HEK293 (cell line): ENCODE measurements at regions not wholly inside any gene's neighbourhood (a gene's known extent, or its start where the extent isn't known, plus 50 kb on each side); places are given as distances from the start of the nearest gene placed in this dataset.

Experiments used
- CTCF ChIA-PET: fragments of 350-600 bp; formaldehyde crosslinking; extraction: SDS; loops from one replicate; lab custom pipeline; 2021; ENCODE audit warnings: antibody characterized with exemption; lab: Yijun Ruan, JAX
- POLR2A ChIA-PET: fragments of 300-600 bp; formaldehyde crosslinking; extraction: SDS; loops from one replicate; lab custom pipeline; 2020; ENCODE audit warnings: antibody characterized with exemption, inconsistent platforms; lab: Yijun Ruan, JAX
- H3K27ac ChIP-seq: fragments of 200-500 bp; sonication (Bioruptor generic); 2 replicates; pipeline ENCODE4 v1.5.1; 2014; ENCODE audit warnings: low read depth, low read length, control low read depth, inconsistent platforms; ENCODE audit errors: extremely low read depth
- H3K36me3 ChIP-seq, 2 experiments: fragments of 200-500 bp in 1 of 2; sonication (Bioruptor generic) in 1 of 2; 1 replicate in 1 of 2; 2 replicates in 1 of 2; pipeline ENCODE4 v1.5.1; 2014 to 2017; ENCODE audit warnings: inconsistent platforms in 2 of 2, low read length in 2 of 2; ENCODE audit not compliant: control insufficient read depth in 2 of 2, insufficient read depth in 1 of 2
- H3K4me1 ChIP-seq: fragments of 200-500 bp; sonication (Bioruptor generic); 2 replicates; pipeline ENCODE4 v1.5.1; 2014; ENCODE audit warnings: mild to moderate bottlenecking, low read length, inconsistent platforms; ENCODE audit not compliant: control insufficient read depth, insufficient read depth
- H3K4me3 ChIP-seq: 2 replicates; pipeline ENCODE4 v1.5.1; 2011; ENCODE audit warnings: low read depth, mild to moderate bottlenecking, control low read depth, low read length, moderate library complexity
- H3K9me3 ChIP-seq: fragments of 200-500 bp; sonication (Bioruptor generic); 2 replicates; pipeline ENCODE4 v1.5.1; 2014; ENCODE audit warnings: low read depth, low read length, inconsistent platforms; ENCODE audit not compliant: control insufficient read depth, insufficient read depth
- GLI4 ChIP-seq: fragments of 450-650 bp; formaldehyde crosslinking; IDR thresholded peaks from 2 replicates; pipeline ENCODE4 v1.5.1; 2016; ENCODE audit warnings: missing biosample characterization, missing genetic modification characterization
- HOXC10 ChIP-seq: sonication (generic); formaldehyde crosslinking; IDR thresholded peaks from 2 replicates; pipeline ENCODE4 v1.8.1; 2023; ENCODE audit warnings: mild to moderate bottlenecking, missing genetic modification reagents
- INSM2 ChIP-seq: fragments of 450-650 bp; formaldehyde crosslinking; IDR thresholded peaks from 2 replicates; pipeline ENCODE4 v1.5.1; 2016; ENCODE audit warnings: missing biosample characterization, missing genetic modification characterization
- KLF7 ChIP-seq: fragments of 450-650 bp; formaldehyde crosslinking; IDR thresholded peaks from 2 replicates; pipeline ENCODE4 v1.5.1; 2016; ENCODE audit warnings: missing biosample characterization, missing genetic modification characterization, borderline replicate concordance
- PRDM6 ChIP-seq: fragments of 450-650 bp; formaldehyde crosslinking; IDR thresholded peaks from 2 replicates; pipeline ENCODE4 v1.5.1; 2017; ENCODE audit warnings: missing biosample characterization, missing genetic modification characterization
- ZBTB11 ChIP-seq: fragments of 450-650 bp; formaldehyde crosslinking; conservative IDR thresholded peaks from 2 replicates; pipeline ENCODE4 v1.5.1; 2016; ENCODE audit warnings: low read depth, missing biosample characterization, missing genetic modification characterization
- ZFP41 ChIP-seq: fragments of 450-650 bp; formaldehyde crosslinking; IDR thresholded peaks from 2 replicates; pipeline ENCODE4 v1.5.1; 2016; ENCODE audit warnings: missing biosample characterization, missing genetic modification characterization, borderline replicate concordance
- ZNF146 ChIP-seq: fragments of 450-650 bp; formaldehyde crosslinking; IDR thresholded peaks from 2 replicates; pipeline ENCODE4 v1.5.1; 2016; ENCODE audit warnings: missing biosample characterization, missing genetic modification characterization
- ZNF18 ChIP-seq: fragments of 450-650 bp; formaldehyde crosslinking; IDR thresholded peaks from 2 replicates; pipeline ENCODE4 v1.5.1; 2016; ENCODE audit warnings: missing biosample characterization, missing genetic modification characterization
- ZNF19 ChIP-seq: fragments of 450-650 bp; formaldehyde crosslinking; IDR thresholded peaks from 2 replicates; pipeline ENCODE4; 2016; ENCODE audit warnings: missing biosample characterization, missing genetic modification characterization, low read depth
- ZNF202 ChIP-seq: fragments of 450-650 bp; formaldehyde crosslinking; IDR thresholded peaks from 2 replicates; pipeline ENCODE4 v1.5.1; 2016; ENCODE audit warnings: missing biosample characterization, missing genetic modification characterization, borderline replicate concordance
- ZNF248 ChIP-seq: fragments of 450-650 bp; formaldehyde crosslinking; IDR thresholded peaks from 2 replicates; pipeline ENCODE4 v1.5.1; 2017; ENCODE audit warnings: missing biosample characterization, missing genetic modification characterization
- ZNF292 ChIP-seq: fragments of 450-650 bp; formaldehyde crosslinking; IDR thresholded peaks from 2 replicates; pipeline ENCODE4 v1.5.1; 2016; ENCODE audit warnings: low read depth, missing biosample characterization, missing genetic modification characterization, borderline replicate concordance
- ZNF341 ChIP-seq: fragments of 450-650 bp; formaldehyde crosslinking; IDR thresholded peaks from 2 replicates; pipeline ENCODE4; 2016; ENCODE audit warnings: low read depth, missing biosample characterization, missing genetic modification characterization
- ZNF366 ChIP-seq: fragments of 450-650 bp; formaldehyde crosslinking; conservative IDR thresholded peaks from 2 replicates; pipeline ENCODE4 v1.5.1; 2016; ENCODE audit warnings: missing biosample characterization, missing genetic modification characterization
- ZNF394 ChIP-seq: fragments of 450-650 bp; formaldehyde crosslinking; IDR thresholded peaks from 2 replicates; pipeline ENCODE4 v1.5.1; 2016; ENCODE audit warnings: missing biosample characterization, missing genetic modification characterization, mild to moderate bottlenecking, moderate library complexity, borderline replicate concordance
- ZNF426 ChIP-seq: fragments of 450-650 bp; formaldehyde crosslinking; IDR thresholded peaks from 2 replicates; pipeline ENCODE4 v1.5.1; 2017; ENCODE audit warnings: missing biosample characterization, missing genetic modification characterization, mild to moderate bottlenecking, inconsistent platforms, moderate library complexity
- ZNF549 ChIP-seq: fragments of 450-650 bp; IDR thresholded peaks from 2 replicates; pipeline ENCODE4 v1.5.1; 2018; ENCODE audit warnings: missing biosample characterization, missing genetic modification characterization, mild to moderate bottlenecking, inconsistent platforms, moderate library complexity
- ZNF600 ChIP-seq: fragments of 450-650 bp; formaldehyde crosslinking; IDR thresholded peaks from 2 replicates; pipeline ENCODE4 v1.5.1; 2016; ENCODE audit warnings: missing biosample characterization, missing genetic modification characterization
- ZNF654 ChIP-seq: fragments of 450-650 bp; formaldehyde crosslinking; IDR thresholded peaks from 2 replicates; pipeline ENCODE4 v1.5.1; 2016; ENCODE audit warnings: low read depth, missing biosample characterization, missing genetic modification characterization
- ZNF664 ChIP-seq: fragments of 450-650 bp; formaldehyde crosslinking; IDR thresholded peaks from 2 replicates; pipeline ENCODE4 v1.5.1; 2016; ENCODE audit warnings: missing biosample characterization, missing genetic modification characterization
- ZNF785 ChIP-seq: fragments of 450-650 bp; formaldehyde crosslinking; IDR thresholded peaks from 2 replicates; pipeline ENCODE4 v1.5.1; 2016; ENCODE audit warnings: missing biosample characterization, missing genetic modification characterization
- ZXDB ChIP-seq: fragments of 450-650 bp; formaldehyde crosslinking; IDR thresholded peaks from 2 replicates; pipeline ENCODE4 v1.5.1; 2016; ENCODE audit warnings: missing biosample characterization, missing genetic modification characterization

GRCh38 chr3:107235193-107235927 is 141.9 kb upstream of the CCDC54 start:
- Histone ChIP-seq H3K36me3 (no peaks in the 10 kb centered on the region), H3K4me1 (no peaks in the 10 kb centered on the region; the same call in 1 of the 2 replicates), H3K27ac (no peak overlapping the region), H3K9me3 (no peaks in the 10 kb centered on the region), H3K4me3 (peak overlapping the region; percentile 20)
- POLR2A ChIA-PET = no interaction called here
- CTCF ChIA-PET = interaction anchor here (0.5 to 3.0 kb wide), 21 partner anchors 8 to 1260 kb away, joined by 3 to 17 read pairs (median 5); no protein-coding TSS in a partner anchor
- TF ChIP-seq ZNF146 (tag by site-specific recombination) = no peak
- no peak for TF ChIP-seq ZNF664 (tag by site-specific recombination)
- no peak for TF ChIP-seq ZNF785 (tag by site-specific recombination)
- TF ChIP-seq ZXDB = no peak
- TF ChIP-seq ZNF600 = no peak
- TF ChIP-seq ZNF654 (tag by site-specific recombination) = no peak
- no peak for TF ChIP-seq ZNF248 (tag by site-specific recombination)

GRCh38 chr3:107235928-107236315 is 141.3 kb upstream of the CCDC54 start:
- Histone ChIP-seq H3K4me3 (no peak overlapping the region; the same call in 1 of the 2 replicates), H3K36me3 (no peaks in the 10 kb centered on the region), H3K4me1 (no peaks in the 10 kb centered on the region; the same call in 1 of the 2 replicates), H3K9me3 (no peaks in the 10 kb centered on the region), H3K27ac (no peak overlapping the region)
- ChIA-PET CTCF (interaction anchor here (0.6 to 3.0 kb wide), 27 partner anchors 9 to 1272 kb away, joined by 3 to 17 read pairs (median 5); no protein-coding TSS in a partner anchor), POLR2A (no interaction called here)
- TF ChIP-seq ZNF366 (peak; percentile 58; the same call in 1 of the 2 replicates), ZNF292 (tag by site-specific recombination) (no peak), INSM2 (tag by site-specific recombination) (no peak), ZNF341 (tag by site-specific recombination) (no peak), ZFP41 (tag by site-specific recombination) (no peak), KLF7 (tag by site-specific recombination) (no peak), ZNF19 (tag by site-specific recombination) (no peak), ZNF654 (tag by site-specific recombination) (peak; percentile 96), ZNF18 (no peak), ZNF426 (tag by site-specific recombination) (no peak), GLI4 (tag by site-specific recombination) (no peak), ZNF248 (tag by site-specific recombination) (no peak), PRDM6 (peak; percentile 92), HOXC10 (CRISPR knock-in tag) (no peak), ZBTB11 (no peak), ZNF549 (tag by site-specific recombination) (no peak), ZNF394 (tag by site-specific recombination) (no peak), ZNF202 (no peak), ZNF600 (no peak)
